ENCODE measurements at regions not wholly inside any gene's neighbourhood (a gene's known extent, or its start where the extent isn't known, plus 50 kb on each side); places are given as distances from the start of the nearest gene placed in this dataset.
"Not testable (repeated sequence)": the region's sequence is repeated elsewhere in the genome, so short reads cannot be mapped to it uniquely, and the experiment has no call there.

DNA sequence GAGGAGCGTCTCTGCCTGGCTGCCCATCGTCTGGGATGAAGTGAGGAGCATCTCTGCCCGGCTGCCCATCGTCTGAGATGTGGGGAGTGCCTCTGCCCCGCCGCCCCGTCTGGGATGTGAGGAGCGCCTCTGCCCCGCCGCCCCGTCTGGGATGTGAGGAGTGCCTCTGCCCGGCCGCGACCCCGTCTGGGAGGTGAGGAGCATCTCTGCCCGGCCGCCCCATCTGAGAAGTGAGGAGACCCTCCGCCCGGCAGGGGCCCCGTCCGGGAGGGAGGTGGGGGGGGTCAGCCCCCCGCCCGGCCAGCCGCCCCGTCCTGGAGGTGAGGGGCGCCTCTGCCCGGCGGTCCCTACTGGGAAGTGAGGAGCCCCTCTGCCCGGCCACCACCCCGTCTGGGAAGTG, 129.3 kb downstream of the ZNF486 start:
- TF ChIP-seq, protein P1, sequence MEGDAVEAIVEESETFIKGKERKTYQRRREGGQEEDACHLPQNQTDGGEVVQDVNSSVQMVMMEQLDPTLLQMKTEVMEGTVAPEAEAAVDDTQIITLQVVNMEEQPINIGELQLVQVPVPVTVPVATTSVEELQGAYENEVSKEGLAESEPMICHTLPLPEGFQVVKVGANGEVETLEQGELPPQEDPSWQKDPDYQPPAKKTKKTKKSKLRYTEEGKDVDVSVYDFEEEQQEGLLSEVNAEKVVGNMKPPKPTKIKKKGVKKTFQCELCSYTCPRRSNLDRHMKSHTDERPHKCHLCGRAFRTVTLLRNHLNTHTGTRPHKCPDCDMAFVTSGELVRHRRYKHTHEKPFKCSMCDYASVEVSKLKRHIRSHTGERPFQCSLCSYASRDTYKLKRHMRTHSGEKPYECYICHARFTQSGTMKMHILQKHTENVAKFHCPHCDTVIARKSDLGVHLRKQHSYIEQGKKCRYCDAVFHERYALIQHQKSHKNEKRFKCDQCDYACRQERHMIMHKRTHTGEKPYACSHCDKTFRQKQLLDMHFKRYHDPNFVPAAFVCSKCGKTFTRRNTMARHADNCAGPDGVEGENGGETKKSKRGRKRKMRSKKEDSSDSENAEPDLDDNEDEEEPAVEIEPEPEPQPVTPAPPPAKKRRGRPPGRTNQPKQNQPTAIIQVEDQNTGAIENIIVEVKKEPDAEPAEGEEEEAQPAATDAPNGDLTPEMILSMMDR (IDR thresholded peaks at IDR 0.05) = not testable (repeated sequence)
- TF ChIP-seq POLR2AphosphoS5, EP300 (IDR thresholded peaks at IDR 0.05): not testable (repeated sequence)
